ENCODE measurements at regions not wholly inside any gene's neighbourhood (a gene's known extent, or its start where the extent isn't known, plus 50 kb on each side); places are given as distances from the start of the nearest gene placed in this dataset.

GRCh38 chr5:6000867-6001266 lies 377.5 kb downstream of the MED10 start:
- no peaks in the 10 kb centered on the region; the same call in 1 of the 2 replicates for H3K27me3 ChIP-seq (ENCODE audit: control insufficient read depth, insufficient read depth, low read length)
- H3K9me3 ChIP-seq (ENCODE audit: control insufficient read depth, insufficient read depth, low read depth, low read length): 0 out of 2 replicates have a peak, but pooled peaks cover under 1% of the 10 kb centered on the region
- H3K27ac ChIP-seq (ENCODE audit: low read depth, low read length): no peak overlapping the region
- no peaks in the 10 kb centered on the region for H3K36me3 ChIP-seq (ENCODE audit: control insufficient read depth, insufficient read depth, low read length)
- H3K9ac ChIP-seq (ENCODE audit: low read length): no peak overlapping the region
- no peaks in the 10 kb centered on the region; the same call in 1 of the 2 replicates for H3K4me1 ChIP-seq (ENCODE audit: control insufficient read depth, insufficient read depth, low read length)
- no peak overlapping the region for H3K4me3 ChIP-seq (ENCODE audit: low read depth, low read length)

GRCh38 chr5:5995819-5996218 lies 382.5 kb downstream of the MED10 start:
- H3K27me3 ChIP-seq (ENCODE audit: control insufficient read depth, insufficient read depth, low read length): no peaks in the 10 kb centered on the region

GRCh38 chr5:5986492-5987178 lies 391.7 kb downstream of the MED10 start:
- H3K27me3 ChIP-seq (ENCODE audit: control insufficient read depth, insufficient read depth, low read length): no peaks in the 10 kb centered on the region
- no peaks in the 10 kb centered on the region for H3K36me3 ChIP-seq (ENCODE audit: control insufficient read depth, insufficient read depth, low read length)
- 0 out of 2 replicates have a peak, but pooled peaks cover 2% of the 10 kb centered on the region for H3K9me3 ChIP-seq (ENCODE audit: control insufficient read depth, insufficient read depth, low read depth, low read length)
- no peak overlapping the region for H3K4me3 ChIP-seq (ENCODE audit: low read depth, low read length)
- no peaks in the 10 kb centered on the region for H3K4me1 ChIP-seq (ENCODE audit: control insufficient read depth, insufficient read depth, low read length)
- no peak overlapping the region for H3K27ac ChIP-seq (ENCODE audit: low read depth, low read length)
- H3K9ac ChIP-seq (ENCODE audit: low read length): no peak overlapping the region

More at GRCh38 chr5:5995819-5996218, 382.5 kb downstream of the MED10 start:
- no peaks in the 10 kb centered on the region; the same call in 1 of the 2 replicates for H3K4me1 ChIP-seq (ENCODE audit: control insufficient read depth, insufficient read depth, low read length)
- no peaks in the 10 kb centered on the region for H3K36me3 ChIP-seq (ENCODE audit: control insufficient read depth, insufficient read depth, low read length)
- H3K27ac ChIP-seq (ENCODE audit: low read depth, low read length): no peak overlapping the region
- peaks cover 12% of the 10 kb centered on the region; the same call in 1 of the 2 replicates for H3K9me3 ChIP-seq (ENCODE audit: control insufficient read depth, insufficient read depth, low read depth, low read length)
- H3K4me3 ChIP-seq (ENCODE audit: low read depth, low read length): no peak overlapping the region
- no peak overlapping the region for H3K9ac ChIP-seq (ENCODE audit: low read length)

DNA sequence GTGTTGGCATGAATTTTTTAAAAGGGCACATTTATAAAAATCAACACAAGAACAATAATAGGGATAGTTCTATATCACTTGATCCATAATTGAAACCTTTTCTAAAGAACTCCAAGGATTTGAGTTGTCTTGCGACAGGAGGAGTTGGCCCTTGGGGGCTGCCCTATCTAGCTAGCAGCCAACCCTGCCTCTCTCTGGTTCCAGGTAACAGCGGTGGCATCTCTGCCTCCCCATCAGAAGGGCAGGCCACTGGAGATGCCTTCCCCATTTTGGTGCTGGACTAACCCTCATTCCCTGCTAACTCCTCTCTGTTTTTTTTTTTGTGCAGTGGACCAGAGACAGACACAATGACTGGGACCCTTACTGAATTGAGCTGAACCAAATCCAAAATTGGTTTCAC lies 393.0 kb downstream of the MED10 start:
- Histone ChIP-seq H3K4me1 (ENCODE audit: control insufficient read depth, insufficient read depth, low read length) (peaks cover 3% of the 10 kb centered on the region), H3K9ac (ENCODE audit: low read length) (no peak overlapping the region), H3K9me3 (ENCODE audit: control insufficient read depth, insufficient read depth, low read depth, low read length) (no peaks in the 10 kb centered on the region), H3K27me3 (ENCODE audit: control insufficient read depth, insufficient read depth, low read length) (no peaks in the 10 kb centered on the region), H3K27ac (ENCODE audit: low read depth, low read length) (no peak overlapping the region), H3K36me3 (ENCODE audit: control insufficient read depth, insufficient read depth, low read length) (no peaks in the 10 kb centered on the region), H3K4me3 (ENCODE audit: low read depth, low read length) (no peak overlapping the region)

- Histone ChIP-seq H3K9ac (ENCODE audit: low read length) (no peak overlapping the region), H3K36me3 (ENCODE audit: control insufficient read depth, insufficient read depth, low read length) (no peaks in the 10 kb centered on the region), H3K27ac (ENCODE audit: low read depth, low read length) (no peak overlapping the region), H3K27me3 (ENCODE audit: control insufficient read depth, insufficient read depth, low read length) (no peaks in the 10 kb centered on the region), H3K4me3 (ENCODE audit: low read depth, low read length) (no peak overlapping the region), H3K9me3 (ENCODE audit: control insufficient read depth, insufficient read depth, low read depth, low read length) (no peaks in the 10 kb centered on the region), H3K4me1 (ENCODE audit: control insufficient read depth, insufficient read depth, low read length) (peaks cover 20% of the 10 kb centered on the region)
These were observed 394.9 kb downstream of the MED10 start for GRCh38 chr5:5983261-5983980.

DNA sequence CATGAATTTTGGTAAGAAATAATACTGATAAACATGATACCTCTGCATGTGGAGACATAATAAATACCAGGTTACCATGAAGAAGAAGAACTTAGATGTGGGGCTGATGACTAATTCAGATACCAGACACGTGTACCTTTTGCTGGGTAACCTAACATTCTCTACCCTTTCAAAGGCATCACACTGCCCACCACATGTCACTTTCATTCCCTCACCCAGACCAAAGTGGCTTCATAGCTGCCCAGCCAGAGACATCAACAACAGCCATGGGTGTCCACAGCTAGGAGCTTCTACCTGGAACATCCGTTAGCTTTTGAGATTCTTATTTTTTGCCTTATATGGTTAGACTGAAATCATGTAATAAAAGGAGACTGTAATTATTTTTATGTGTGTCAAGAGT lies 396.8 kb downstream of the MED10 start:
- peaks cover 20% of the 10 kb centered on the region for H3K4me1 ChIP-seq (ENCODE audit: control insufficient read depth, insufficient read depth, low read length)
- H3K9ac ChIP-seq (ENCODE audit: low read length): no peak overlapping the region
- no peaks in the 10 kb centered on the region for H3K27me3 ChIP-seq (ENCODE audit: control insufficient read depth, insufficient read depth, low read length)
- H3K9me3 ChIP-seq (ENCODE audit: control insufficient read depth, insufficient read depth, low read depth, low read length): no peaks in the 10 kb centered on the region
- H3K4me3 ChIP-seq (ENCODE audit: low read depth, low read length): no peak overlapping the region
- no peaks in the 10 kb centered on the region for H3K36me3 ChIP-seq (ENCODE audit: control insufficient read depth, insufficient read depth, low read length)
- H3K27ac ChIP-seq (ENCODE audit: low read depth, low read length): no peak overlapping the region

- Histone ChIP-seq H3K27me3 (ENCODE audit: control insufficient read depth, insufficient read depth, low read length) (no peaks in the 10 kb centered on the region), H3K9me3 (ENCODE audit: control insufficient read depth, insufficient read depth, low read depth, low read length) (no peaks in the 10 kb centered on the region), H3K4me3 (ENCODE audit: low read depth, low read length) (no peak overlapping the region), H3K4me1 (ENCODE audit: control insufficient read depth, insufficient read depth, low read length) (peaks cover 20% of the 10 kb centered on the region), H3K27ac (ENCODE audit: low read depth, low read length) (no peak overlapping the region), H3K9ac (ENCODE audit: low read length) (no peak overlapping the region), H3K36me3 (ENCODE audit: control insufficient read depth, insufficient read depth, low read length) (no peaks in the 10 kb centered on the region)
These were observed 397.8 kb downstream of the MED10 start for GRCh38 chr5:5980538-5980895.

GRCh38 chr5:5979761-5980537 lies 398.4 kb downstream of the MED10 start:
- Histone ChIP-seq H3K9me3 (ENCODE audit: control insufficient read depth, insufficient read depth, low read depth, low read length) (no peaks in the 10 kb centered on the region), H3K9ac (ENCODE audit: low read length) (no peak overlapping the region), H3K27ac (ENCODE audit: low read depth, low read length) (no peak overlapping the region), H3K4me1 (ENCODE audit: control insufficient read depth, insufficient read depth, low read length) (peaks cover 20% of the 10 kb centered on the region), H3K27me3 (ENCODE audit: control insufficient read depth, insufficient read depth, low read length) (no peaks in the 10 kb centered on the region), H3K36me3 (ENCODE audit: control insufficient read depth, insufficient read depth, low read length) (no peaks in the 10 kb centered on the region), H3K4me3 (ENCODE audit: low read depth, low read length) (no peak overlapping the region)

DNA sequence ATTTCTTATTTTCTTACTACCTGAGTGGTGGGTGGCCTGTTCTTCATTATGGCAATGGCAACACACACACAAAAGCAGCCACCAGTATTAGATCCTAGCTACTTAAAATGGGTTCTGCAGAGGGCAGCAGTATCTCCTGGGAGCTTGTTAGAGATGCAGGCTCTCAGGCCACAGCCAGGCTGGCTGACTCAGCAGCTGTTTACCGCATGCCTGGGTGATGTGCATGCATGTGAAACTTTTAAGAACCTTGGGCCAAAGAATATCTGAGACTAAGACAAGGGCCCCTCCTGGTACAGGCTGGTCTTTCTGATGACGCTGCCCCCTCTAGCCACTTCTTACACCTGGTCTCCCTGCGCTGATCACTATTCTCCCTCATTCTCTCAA lies 399.0 kb downstream of the MED10 start:
- Histone ChIP-seq H3K27ac (ENCODE audit: low read depth, low read length) (no peak overlapping the region), H3K4me3 (ENCODE audit: low read depth, low read length) (no peak overlapping the region), H3K27me3 (ENCODE audit: control insufficient read depth, insufficient read depth, low read length) (no peaks in the 10 kb centered on the region), H3K9me3 (ENCODE audit: control insufficient read depth, insufficient read depth, low read depth, low read length) (no peaks in the 10 kb centered on the region), H3K36me3 (ENCODE audit: control insufficient read depth, insufficient read depth, low read length) (no peaks in the 10 kb centered on the region), H3K4me1 (ENCODE audit: control insufficient read depth, insufficient read depth, low read length) (peaks cover 20% of the 10 kb centered on the region), H3K9ac (ENCODE audit: low read length) (no peak overlapping the region)

DNA sequence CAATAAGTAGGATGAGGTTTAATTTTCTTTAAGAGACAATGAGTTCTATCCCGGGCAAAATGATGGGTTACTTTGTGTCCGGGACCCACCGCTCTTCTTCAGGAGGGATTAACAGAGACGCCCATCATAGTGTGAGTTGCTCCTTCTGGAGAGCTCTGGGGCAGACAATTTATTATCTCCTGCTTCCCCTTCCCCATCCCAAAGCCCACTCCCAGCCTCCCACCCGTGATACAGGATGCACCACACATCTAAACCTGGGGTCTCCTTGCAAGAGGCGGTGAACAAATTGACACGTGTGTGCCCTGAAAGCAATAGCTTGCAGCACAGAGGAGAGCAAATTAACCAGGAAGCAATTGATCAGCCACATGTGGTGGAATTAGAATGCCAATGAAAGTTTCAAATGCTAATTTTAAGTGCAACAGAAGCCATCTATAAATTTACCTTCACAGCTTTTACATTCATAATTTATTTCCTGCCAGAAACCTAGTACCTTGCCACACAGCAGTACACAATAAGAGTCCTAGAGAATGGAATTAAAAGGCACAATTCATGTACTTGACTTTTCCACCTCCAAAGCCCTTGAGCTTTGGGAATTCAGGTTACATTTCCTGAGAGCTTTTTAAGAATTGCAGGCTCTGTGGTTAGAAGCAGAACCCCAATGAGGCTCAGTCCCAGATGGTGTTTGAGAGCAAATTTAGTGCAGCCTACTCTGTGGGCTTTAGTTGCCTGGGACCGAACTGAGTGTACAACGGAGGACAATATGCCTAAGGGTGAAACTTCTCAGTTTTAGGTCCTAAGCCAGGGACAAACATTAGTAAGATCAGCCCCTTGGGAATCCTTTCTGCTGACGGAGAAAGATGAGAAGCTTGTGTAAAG lies 399.6 kb downstream of the MED10 start:
- Histone ChIP-seq H3K9me3 (ENCODE audit: control insufficient read depth, insufficient read depth, low read depth, low read length) (no peaks in the 10 kb centered on the region), H3K27me3 (ENCODE audit: control insufficient read depth, insufficient read depth, low read length) (no peaks in the 10 kb centered on the region), H3K36me3 (ENCODE audit: control insufficient read depth, insufficient read depth, low read length) (no peaks in the 10 kb centered on the region), H3K9ac (ENCODE audit: low read length) (no peak overlapping the region), H3K27ac (ENCODE audit: low read depth, low read length) (no peak overlapping the region), H3K4me1 (ENCODE audit: control insufficient read depth, insufficient read depth, low read length) (peaks cover 20% of the 10 kb centered on the region), H3K4me3 (ENCODE audit: low read depth, low read length) (no peak overlapping the region)
